ENCODE measurements at regions not wholly inside any gene's neighbourhood (a gene's known extent, or its start where the extent isn't known, plus 50 kb on each side); places are given as distances from the start of the nearest gene placed in this dataset.

GRCh38 chr4:45082101-45082500 lies 355.7 kb upstream of the GNPDA2 start:
- no peak for TF ChIP-seq EZH2 (IDR thresholded peaks at IDR 0.05; ENCODE audit: insufficient read depth, poor library complexity, severe bottlenecking)
- TF ChIP-seq EZH2phosphoT487 (IDR thresholded peaks at IDR 0.05; ENCODE audit: insufficient read depth, low read depth) = no peak
- Histone ChIP-seq H3K27me3 (replicated peaks; ENCODE audit: insufficient read depth) (no peaks in the 10 kb centered on the region), H3K9ac (no peak overlapping the region), H3K4me3 (no peak overlapping the region), H3K9me3 (ENCODE audit: low read depth) (no peaks in the 10 kb centered on the region), H3K27ac (no peak overlapping the region), H3K36me3 (ENCODE audit: low read depth) (no peaks in the 10 kb centered on the region), H3K9me2 (ENCODE audit: insufficient read depth) (no peaks in the 10 kb centered on the region), H3K4me1 (ENCODE audit: insufficient read depth) (no peaks in the 10 kb centered on the region), H2AFZ (no peak overlapping the region), H3K4me2 (ENCODE audit: unreplicated experiment) (no peak overlapping the region), H3K79me2 (ENCODE audit: insufficient read depth) (no peaks in the 10 kb centered on the region), H3F3A (ENCODE audit: insufficient read depth) (no peaks in the 10 kb centered on the region), H4K20me1 (ENCODE audit: insufficient read depth) (no peaks in the 10 kb centered on the region; the same call in 1 of the 2 replicates)
- WGBS, 2 experiments (ENCODE audit: low coverage in 1 of 2, low lambda C conversion rate in 2 of 2, missing lambda C conversion rate in 2 of 2) = 9 to 24% methylated on average over 2 of the region's 2 CpGs
- in situ Hi-C loops (cut with MboI) = no loop called here
- no peak for DNase-seq

- WGBS, 2 experiments (ENCODE audit: low coverage in 1 of 2, low lambda C conversion rate in 2 of 2, missing lambda C conversion rate in 2 of 2) = 0 to 20% methylated on average over 1 of the region's 1 CpG
Measured at GRCh38 chr4:45079616-45080015, 353.3 kb upstream of the GNPDA2 start.

GRCh38 chr4:45078201-45078600 lies 351.8 kb upstream of the GNPDA2 start:
- Histone ChIP-seq H3K27me3 (replicated peaks; ENCODE audit: insufficient read depth) (no peaks in the 10 kb centered on the region), H3K4me1 (ENCODE audit: insufficient read depth) (no peaks in the 10 kb centered on the region), H2AFZ (no peak overlapping the region), H3K9me3 (ENCODE audit: low read depth) (no peaks in the 10 kb centered on the region), H3K27ac (no peak overlapping the region), H3K9me2 (ENCODE audit: insufficient read depth) (no peaks in the 10 kb centered on the region), H3K4me3 (no peak overlapping the region), H3K4me2 (ENCODE audit: unreplicated experiment) (no peak overlapping the region), H3K79me2 (ENCODE audit: insufficient read depth) (no peaks in the 10 kb centered on the region), H4K20me1 (ENCODE audit: insufficient read depth) (no peaks in the 10 kb centered on the region; the same call in 1 of the 2 replicates), H3K9ac (no peak overlapping the region), H3K36me3 (ENCODE audit: low read depth) (no peaks in the 10 kb centered on the region), H3F3A (ENCODE audit: insufficient read depth) (no peaks in the 10 kb centered on the region)
- in situ Hi-C loops (cut with MboI) = no loop called here
- TF ChIP-seq EZH2 (IDR thresholded peaks at IDR 0.05; ENCODE audit: insufficient read depth, poor library complexity, severe bottlenecking) = no peak
- no peak for TF ChIP-seq EZH2phosphoT487 (IDR thresholded peaks at IDR 0.05; ENCODE audit: insufficient read depth, low read depth)
- no peak for DNase-seq

More at GRCh38 chr4:45079616-45080015, 353.3 kb upstream of the GNPDA2 start:
- DNase-seq = no peak
- no peak for TF ChIP-seq EZH2 (IDR thresholded peaks at IDR 0.05; ENCODE audit: insufficient read depth, poor library complexity, severe bottlenecking)
- TF ChIP-seq EZH2phosphoT487 (IDR thresholded peaks at IDR 0.05; ENCODE audit: insufficient read depth, low read depth) = no peak
- no peak overlapping the region for H3K27ac ChIP-seq
- no peaks in the 10 kb centered on the region; the same call in 1 of the 2 replicates for H4K20me1 ChIP-seq (ENCODE audit: insufficient read depth)
- no peaks in the 10 kb centered on the region for H3K9me3 ChIP-seq (ENCODE audit: low read depth)
- no peaks in the 10 kb centered on the region for H3K79me2 ChIP-seq (ENCODE audit: insufficient read depth)
- no peak overlapping the region for H2AFZ ChIP-seq
- H3K9ac ChIP-seq = no peak overlapping the region
- H3K4me2 ChIP-seq (ENCODE audit: unreplicated experiment) = no peak overlapping the region
- no peaks in the 10 kb centered on the region for H3F3A ChIP-seq (ENCODE audit: insufficient read depth)
- H3K36me3 ChIP-seq (ENCODE audit: low read depth) = no peaks in the 10 kb centered on the region
- no peak overlapping the region for H3K4me3 ChIP-seq
- no peaks in the 10 kb centered on the region for H3K9me2 ChIP-seq (ENCODE audit: insufficient read depth)
- in situ Hi-C loops (cut with MboI) = no loop called here
- no peaks in the 10 kb centered on the region for H3K4me1 ChIP-seq (ENCODE audit: insufficient read depth)
- no peaks in the 10 kb centered on the region for H3K27me3 ChIP-seq (replicated peaks; ENCODE audit: insufficient read depth)

GRCh38 chr4:45072981-45073380 lies 346.6 kb upstream of the GNPDA2 start:
- Histone ChIP-seq H3K36me3 (ENCODE audit: low read depth) (no peaks in the 10 kb centered on the region), H3K79me2 (ENCODE audit: insufficient read depth) (no peaks in the 10 kb centered on the region), H3K4me1 (ENCODE audit: insufficient read depth) (no peaks in the 10 kb centered on the region), H3K4me2 (ENCODE audit: unreplicated experiment) (no peak overlapping the region), H3K27ac (no peak overlapping the region), H3K9ac (no peak overlapping the region), H3K4me3 (no peak overlapping the region), H3K9me2 (ENCODE audit: insufficient read depth) (no peaks in the 10 kb centered on the region), H3K9me3 (ENCODE audit: low read depth) (no peaks in the 10 kb centered on the region), H3K27me3 (replicated peaks; ENCODE audit: insufficient read depth) (no peaks in the 10 kb centered on the region), H4K20me1 (ENCODE audit: insufficient read depth) (no peaks in the 10 kb centered on the region), H3F3A (ENCODE audit: insufficient read depth) (no peaks in the 10 kb centered on the region), H2AFZ (no peak overlapping the region)
- TF ChIP-seq EZH2 (IDR thresholded peaks at IDR 0.05; ENCODE audit: insufficient read depth, poor library complexity, severe bottlenecking) (no peak), EZH2phosphoT487 (IDR thresholded peaks at IDR 0.05; ENCODE audit: insufficient read depth, low read depth) (no peak)
- DNase-seq = no peak
- WGBS, 2 experiments (ENCODE audit: low coverage in 1 of 2, low lambda C conversion rate in 2 of 2, missing lambda C conversion rate in 2 of 2) = 17 to 27% methylated on average over 3 of the region's 3 CpGs
- in situ Hi-C loops (cut with MboI) = no loop called here

GRCh38 chr4:45064741-45065140 lies 338.4 kb upstream of the GNPDA2 start:
- Histone ChIP-seq H3K9ac (no peak overlapping the region), H3K27me3 (replicated peaks; ENCODE audit: insufficient read depth) (no peaks in the 10 kb centered on the region), H3K79me2 (ENCODE audit: insufficient read depth) (no peaks in the 10 kb centered on the region), H3K4me3 (no peak overlapping the region), H3K9me3 (ENCODE audit: low read depth) (no peaks in the 10 kb centered on the region), H2AFZ (no peak overlapping the region), H3K4me1 (ENCODE audit: insufficient read depth) (no peaks in the 10 kb centered on the region), H3K9me2 (ENCODE audit: insufficient read depth) (no peaks in the 10 kb centered on the region), H3F3A (ENCODE audit: insufficient read depth) (no peaks in the 10 kb centered on the region), H4K20me1 (ENCODE audit: insufficient read depth) (no peaks in the 10 kb centered on the region), H3K36me3 (ENCODE audit: low read depth) (no peaks in the 10 kb centered on the region), H3K4me2 (ENCODE audit: unreplicated experiment) (no peak overlapping the region), H3K27ac (no peak overlapping the region)
- TF ChIP-seq EZH2 (IDR thresholded peaks at IDR 0.05; ENCODE audit: insufficient read depth, poor library complexity, severe bottlenecking) (no peak), EZH2phosphoT487 (IDR thresholded peaks at IDR 0.05; ENCODE audit: insufficient read depth, low read depth) (no peak)
- in situ Hi-C loops (cut with MboI) = no loop called here
- 34 to 35% methylated on average over 7 of the region's 7 CpGs for WGBS, 2 experiments (ENCODE audit: low coverage in 1 of 2, low lambda C conversion rate in 2 of 2, missing lambda C conversion rate in 2 of 2)
- DNase-seq = no peak
